ENCODE measurements at regions not wholly inside any gene's neighbourhood (a gene's known extent, or its start where the extent isn't known, plus 50 kb on each side); places are given as distances from the start of the nearest gene placed in this dataset.

DNA sequence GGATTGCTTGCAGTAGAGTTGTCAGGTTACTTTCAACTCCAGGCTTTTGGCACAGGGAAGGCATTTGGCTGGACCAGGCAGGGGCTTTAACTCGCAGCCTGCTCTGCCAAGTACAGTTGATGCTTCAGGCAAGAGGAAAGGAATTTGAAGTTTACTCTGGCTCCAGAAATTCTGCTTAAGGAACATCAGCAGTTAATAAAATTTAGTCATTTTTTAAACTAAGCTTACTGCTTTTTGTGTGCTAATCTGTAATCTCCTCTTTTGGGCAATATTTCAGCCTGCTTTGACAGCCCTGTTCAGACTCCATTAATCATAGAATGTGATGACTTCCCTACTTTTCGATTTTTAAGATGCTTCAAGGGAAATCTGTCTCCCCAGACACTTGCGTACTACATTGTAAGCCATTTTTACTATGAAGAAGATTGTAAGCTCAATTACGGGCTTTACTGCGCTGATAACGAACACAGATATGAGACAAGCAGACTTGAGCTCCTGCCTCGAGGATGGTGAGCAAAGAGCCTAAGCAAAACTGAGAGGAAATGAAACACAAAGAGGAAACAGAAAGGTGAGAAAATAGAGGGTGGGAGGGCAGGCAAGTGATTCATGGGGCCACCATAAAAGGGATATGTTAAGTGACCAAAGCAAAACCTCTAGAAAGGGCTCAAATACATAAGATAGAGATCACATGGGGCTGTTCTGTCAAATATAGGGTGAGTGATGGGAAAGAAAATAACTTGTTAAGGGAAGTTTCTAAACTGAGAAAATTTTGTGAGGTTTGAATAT is 76.6 kb upstream of the VAV3 start:
- TF ChIP-seq, protein P1, sequence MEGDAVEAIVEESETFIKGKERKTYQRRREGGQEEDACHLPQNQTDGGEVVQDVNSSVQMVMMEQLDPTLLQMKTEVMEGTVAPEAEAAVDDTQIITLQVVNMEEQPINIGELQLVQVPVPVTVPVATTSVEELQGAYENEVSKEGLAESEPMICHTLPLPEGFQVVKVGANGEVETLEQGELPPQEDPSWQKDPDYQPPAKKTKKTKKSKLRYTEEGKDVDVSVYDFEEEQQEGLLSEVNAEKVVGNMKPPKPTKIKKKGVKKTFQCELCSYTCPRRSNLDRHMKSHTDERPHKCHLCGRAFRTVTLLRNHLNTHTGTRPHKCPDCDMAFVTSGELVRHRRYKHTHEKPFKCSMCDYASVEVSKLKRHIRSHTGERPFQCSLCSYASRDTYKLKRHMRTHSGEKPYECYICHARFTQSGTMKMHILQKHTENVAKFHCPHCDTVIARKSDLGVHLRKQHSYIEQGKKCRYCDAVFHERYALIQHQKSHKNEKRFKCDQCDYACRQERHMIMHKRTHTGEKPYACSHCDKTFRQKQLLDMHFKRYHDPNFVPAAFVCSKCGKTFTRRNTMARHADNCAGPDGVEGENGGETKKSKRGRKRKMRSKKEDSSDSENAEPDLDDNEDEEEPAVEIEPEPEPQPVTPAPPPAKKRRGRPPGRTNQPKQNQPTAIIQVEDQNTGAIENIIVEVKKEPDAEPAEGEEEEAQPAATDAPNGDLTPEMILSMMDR (IDR thresholded peaks at IDR 0.05): no peak
- no peak for TF ChIP-seq ZFX (IDR thresholded peaks at IDR 0.05; ENCODE audit: borderline replicate concordance)

All from 22Rv1 (cell line).